Activated T-helper 1 cell treated with Interleukin-2 at 50 U/mL for 16 hours (primary cell): ENCODE measurements at regions not wholly inside any gene's neighbourhood (a gene's known extent, or its start where the extent isn't known, plus 50 kb on each side); places are given as distances from the start of the nearest gene placed in this dataset.

Source experiments
- DNase-seq: peaks from one replicate; pipeline ENCODE4 v3.0.0-alpha.2; 2020; ENCODE audit warnings: low read depth

DNA sequence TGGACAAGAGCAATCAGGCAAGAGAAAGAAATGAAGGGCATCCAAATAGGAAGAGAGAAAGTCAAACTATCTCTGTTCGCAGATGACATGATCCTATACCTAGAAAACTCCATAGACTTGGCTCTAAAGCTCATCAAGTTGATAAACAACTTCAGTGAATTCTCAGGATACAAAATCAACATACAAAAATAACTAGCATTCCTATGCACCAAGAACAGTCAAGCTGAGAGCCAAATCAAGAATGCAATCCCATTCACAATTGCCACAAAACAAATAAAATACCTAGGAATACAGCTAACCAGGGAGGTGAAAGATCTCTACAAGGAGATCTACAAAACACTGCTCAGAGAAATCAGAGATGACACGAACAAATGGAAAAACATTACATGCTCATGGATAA lies 417.5 kb upstream of the ATP2B1 start:
- no peak for DNase-seq

DNA sequence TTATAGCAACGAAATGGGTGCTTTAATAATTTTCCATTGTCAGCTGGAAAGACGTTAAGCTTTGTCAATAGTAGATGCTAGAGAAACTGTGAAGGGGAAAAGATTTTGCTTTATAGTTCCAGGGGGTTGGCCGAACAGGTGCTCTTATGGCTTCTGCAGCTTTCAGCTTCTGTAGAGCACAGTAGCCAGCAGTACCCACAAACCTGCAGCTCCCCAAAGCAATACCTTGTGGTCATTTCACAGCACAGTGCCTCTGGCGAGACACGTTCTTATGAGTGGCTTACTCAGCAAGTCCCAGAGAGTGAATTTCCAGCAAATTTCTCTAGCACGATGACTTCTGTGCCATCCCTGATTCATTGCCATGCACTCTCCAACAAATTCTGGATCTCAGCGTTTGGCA lies 416.3 kb upstream of the ATP2B1 start:
- DNase-seq: no peak

DNA sequence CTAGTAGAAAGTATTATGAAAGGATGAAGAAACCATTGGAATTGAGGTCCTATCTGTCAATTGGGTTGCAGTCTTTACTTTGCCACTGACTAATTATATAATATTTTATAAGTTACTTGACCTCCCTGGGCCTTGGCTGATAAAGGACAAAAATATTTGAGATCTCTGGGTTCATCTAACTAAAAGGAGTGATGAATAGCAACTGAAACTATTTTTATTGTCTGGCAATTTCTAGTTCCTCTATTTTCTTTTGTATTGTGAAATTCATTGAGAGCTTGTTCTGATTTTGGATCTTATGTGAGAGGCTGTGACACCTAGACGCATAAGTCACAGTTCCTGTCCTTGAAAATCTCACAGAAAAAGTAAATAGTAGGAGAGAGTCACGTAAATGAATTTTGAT lies 415.7 kb upstream of the ATP2B1 start:
- no peak for DNase-seq

GRCh38 chr12:90122681-90123080 lies 414.0 kb upstream of the ATP2B1 start:
- DNase-seq: no peak

GRCh38 chr12:90120627-90121026 lies 412.0 kb upstream of the ATP2B1 start:
- DNase-seq: no peak

GRCh38 chr12:90112666-90113065 lies 404.0 kb upstream of the ATP2B1 start:
- no peak for DNase-seq

DNA sequence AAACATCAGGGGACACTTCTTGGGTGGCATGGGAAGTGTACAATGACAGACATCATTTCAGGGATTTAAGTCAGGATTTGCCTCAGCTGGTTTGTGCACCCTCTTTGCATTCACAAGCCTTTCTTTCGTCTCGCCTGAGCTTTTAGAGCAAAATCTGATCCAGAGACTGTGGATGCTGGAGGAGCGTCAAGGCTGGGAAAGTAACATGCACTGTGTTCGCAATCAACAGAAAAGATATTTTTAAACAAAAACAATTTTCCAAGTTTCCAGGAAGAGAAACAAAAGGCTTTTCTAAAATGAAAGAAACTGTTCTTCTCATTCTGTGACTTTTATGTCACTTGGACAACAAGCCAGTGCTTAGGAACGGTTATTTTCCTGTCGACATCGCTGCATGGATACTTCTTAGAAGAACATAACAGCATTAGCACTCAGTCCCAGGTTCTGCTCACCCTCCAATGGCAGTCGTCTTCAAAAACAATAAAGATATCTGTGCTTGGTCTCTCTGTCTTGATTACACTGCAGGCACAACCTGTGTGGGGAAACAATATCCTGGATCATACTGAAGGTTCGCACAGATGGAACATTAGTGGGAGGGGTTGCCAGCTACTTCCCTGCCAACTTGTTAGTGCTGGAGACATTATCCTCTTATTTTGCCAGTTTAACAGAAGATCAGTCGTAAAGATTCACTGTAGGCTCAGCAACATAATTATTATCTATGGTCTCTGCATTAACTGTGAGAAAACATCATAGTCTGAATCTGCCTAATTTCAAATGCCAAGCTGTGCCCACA lies 403.3 kb upstream of the ATP2B1 start:
- no peak for DNase-seq

DNA sequence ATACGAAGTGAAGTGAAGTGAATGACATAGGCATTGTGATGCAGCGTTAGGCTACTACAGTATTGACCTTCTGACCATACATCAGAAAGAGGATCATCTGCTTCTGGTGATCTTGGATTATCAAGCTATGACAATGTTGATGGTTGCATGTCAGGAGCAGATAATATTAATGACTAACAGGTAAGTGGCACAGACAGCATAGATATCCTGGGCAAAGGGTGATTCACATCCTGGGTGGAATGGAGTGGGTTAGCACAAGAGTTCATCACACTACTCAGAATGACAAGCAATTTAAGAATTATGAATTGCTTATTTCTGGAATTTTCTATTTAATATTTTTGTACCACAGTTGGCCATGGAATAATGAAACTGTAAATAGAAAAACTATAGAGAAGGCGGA lies 397.9 kb upstream of the ATP2B1 start:
- no peak for DNase-seq

- no peak for DNase-seq
Measured at GRCh38 chr12:90102957-90103652, 394.5 kb upstream of the ATP2B1 start.

GRCh38 chr12:90100579-90100978 lies 391.9 kb upstream of the ATP2B1 start:
- DNase-seq: no peak

GRCh38 chr12:90099288-90099687 lies 390.6 kb upstream of the ATP2B1 start:
- no peak for DNase-seq

- DNase-seq: no peak
Measured at GRCh38 chr12:90098132-90098779, 389.6 kb upstream of the ATP2B1 start.

DNA sequence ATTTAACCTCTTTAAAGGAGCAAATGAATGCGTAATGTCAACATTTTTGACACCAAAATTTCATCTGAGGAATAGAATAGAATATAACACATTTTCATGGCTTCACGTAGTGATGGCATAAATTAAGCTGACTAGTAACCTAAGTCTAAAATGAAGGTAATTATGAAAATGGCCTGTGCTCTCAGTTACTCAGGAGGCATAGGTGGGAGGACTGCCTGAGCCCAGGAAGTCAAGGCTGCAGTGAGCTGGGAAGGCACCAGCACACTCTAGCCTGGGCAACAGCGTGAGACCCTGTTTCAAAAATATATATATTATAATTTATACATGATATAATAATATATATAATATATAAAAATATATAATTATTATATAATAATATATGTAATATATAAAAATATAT lies 383.2 kb upstream of the ATP2B1 start:
- DNase-seq: no peak

DNA sequence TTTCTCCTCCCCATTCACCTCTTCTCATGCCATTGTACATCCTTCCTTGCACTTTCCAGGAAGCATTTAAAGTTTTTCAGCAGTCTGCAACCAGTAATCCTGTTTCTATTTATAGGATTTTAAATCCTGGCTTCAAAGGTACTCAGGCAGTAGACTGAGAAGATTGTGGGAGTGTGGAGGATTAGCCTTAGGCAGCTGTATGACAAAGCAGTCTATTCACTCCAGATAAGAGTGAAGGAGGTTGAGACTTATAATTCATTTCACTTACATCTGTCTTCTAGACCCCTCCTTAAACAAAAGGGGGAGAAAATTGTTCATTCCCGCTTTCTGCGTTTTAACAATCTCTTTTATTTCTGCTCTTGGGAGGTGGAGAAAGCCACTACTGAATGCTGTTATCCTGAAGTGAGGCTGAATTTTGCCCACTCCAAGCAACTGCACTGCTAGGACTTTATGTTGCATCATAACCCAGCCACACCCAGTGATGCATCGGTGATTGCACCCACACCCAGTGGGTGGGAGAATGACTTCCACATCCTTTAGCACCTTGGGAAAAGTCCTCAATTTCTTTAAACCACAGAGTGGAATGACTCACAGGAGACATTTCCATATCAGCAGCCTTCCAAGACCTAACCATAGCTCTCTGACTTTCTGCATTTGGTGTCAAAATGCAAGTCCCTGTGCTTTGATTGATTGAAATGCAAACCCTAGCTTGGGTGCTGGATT lies 382.5 kb upstream of the ATP2B1 start:
- DNase-seq: no peak

- DNase-seq: no peak
Measured at GRCh38 chr12:90086281-90086680, 377.6 kb upstream of the ATP2B1 start.

DNA sequence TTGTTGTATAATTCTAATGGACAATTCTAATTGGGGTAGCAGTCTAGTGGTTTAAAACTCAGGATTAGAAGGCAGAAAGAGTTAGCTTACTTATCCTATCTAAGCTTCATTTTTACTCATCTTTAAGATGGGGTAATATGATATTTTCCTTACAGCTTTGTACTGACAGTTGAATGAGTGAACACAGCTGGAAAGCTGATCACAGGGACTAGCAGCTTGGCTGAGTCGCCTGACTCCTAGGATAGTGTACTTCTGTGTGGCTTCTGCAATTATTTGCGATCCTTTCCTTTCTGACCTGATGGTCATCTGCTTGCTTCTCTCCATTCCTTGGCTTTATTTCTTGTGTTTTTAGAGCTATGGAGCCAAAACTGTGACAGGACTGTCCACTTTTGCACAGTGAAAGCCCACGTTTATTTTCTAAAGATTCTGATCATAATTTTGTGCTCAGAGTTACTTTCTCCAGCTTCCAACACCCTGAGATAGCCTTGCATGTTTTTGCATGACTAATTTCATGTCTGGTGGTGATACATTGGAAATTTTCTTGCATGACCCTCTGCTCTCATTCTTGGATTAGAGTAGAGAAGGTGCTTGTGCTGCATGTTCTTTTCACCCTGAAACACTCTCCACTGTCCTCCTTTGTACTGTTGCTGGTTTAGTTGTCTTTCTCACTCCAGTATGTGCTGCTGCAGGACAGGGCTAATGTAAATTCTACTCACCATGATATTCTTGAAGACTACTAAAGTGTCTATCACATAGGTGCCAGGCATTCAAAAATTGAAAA lies 377.0 kb upstream of the ATP2B1 start:
- no peak for DNase-seq

DNA sequence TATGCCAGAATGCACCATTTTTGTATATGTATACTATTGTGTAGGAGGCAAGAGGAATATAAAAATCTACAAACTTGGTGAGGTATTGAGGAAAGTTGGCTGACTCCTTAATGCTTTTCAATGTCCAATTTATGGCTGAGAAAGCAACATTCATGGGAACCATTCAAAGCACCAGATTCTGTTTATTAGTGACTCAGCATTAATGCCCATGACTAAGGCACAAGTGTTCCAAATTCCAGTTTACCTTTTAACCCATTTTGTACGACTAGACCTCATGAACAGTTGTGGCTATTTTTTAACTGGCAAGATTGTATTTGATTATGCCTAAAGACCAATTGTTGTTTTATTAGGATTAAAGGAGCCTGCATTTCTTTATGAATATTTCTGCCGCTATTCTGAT lies 375.4 kb upstream of the ATP2B1 start:
- DNase-seq: no peak

DNA sequence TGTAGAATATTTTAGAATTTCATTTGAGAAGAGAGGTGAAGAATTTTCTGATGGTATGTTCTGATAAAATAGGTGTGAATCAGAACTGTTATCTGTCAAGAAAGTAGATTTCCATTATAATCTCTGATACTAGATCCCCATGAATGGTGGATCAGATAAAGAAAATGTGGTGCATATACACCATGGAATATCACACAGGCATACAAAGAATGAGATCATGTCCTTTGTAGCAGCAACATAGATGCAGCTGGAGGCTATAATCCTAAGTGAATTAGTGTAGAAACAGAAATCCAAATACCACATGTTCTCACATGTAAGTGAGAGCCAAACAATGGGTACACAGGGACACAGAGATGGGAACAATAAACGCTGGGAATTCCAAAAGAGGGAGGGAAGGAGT lies 372.0 kb upstream of the ATP2B1 start:
- DNase-seq: no peak

GRCh38 chr12:90079529-90080210 lies 371.0 kb upstream of the ATP2B1 start:
- DNase-seq: no peak

- DNase-seq: no peak
Measured at GRCh38 chr12:90078344-90078743, 369.7 kb upstream of the ATP2B1 start.

DNA sequence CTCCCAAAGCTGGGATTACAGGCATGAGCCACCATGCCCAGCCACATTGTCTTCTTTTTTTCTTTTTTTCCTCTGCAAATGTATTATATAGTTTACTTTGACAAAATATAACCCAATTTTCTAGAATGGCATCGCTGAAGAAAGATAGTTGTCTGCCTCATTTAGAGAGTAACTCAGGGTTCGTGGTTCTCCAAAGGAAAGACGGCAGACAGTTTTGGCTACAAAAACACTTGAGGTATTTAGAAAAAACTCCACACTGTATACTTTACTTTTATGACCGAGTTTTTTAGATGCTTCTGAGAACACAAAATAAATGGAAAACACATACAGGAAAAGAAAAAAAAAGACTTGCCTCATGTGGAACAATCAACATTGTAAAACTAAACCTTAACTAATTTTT lies 369.1 kb upstream of the ATP2B1 start:
- no peak for DNase-seq
